ENCODE measurements at regions not wholly inside any gene's neighbourhood (a gene's known extent, or its start where the extent isn't known, plus 50 kb on each side); places are given as distances from the start of the nearest gene placed in this dataset.

GRCh38 chr9:15032860-15033259 lies 122.6 kb upstream of the FREM1 start:
- no peak for TF ChIP-seq CTCF (conservative IDR thresholded peaks at IDR 0.05; ENCODE audit: low read length)
- TF ChIP-seq EZH2phosphoT487 (IDR thresholded peaks at IDR 0.05; ENCODE audit: borderline replicate concordance, low read depth, low read length), result no peak

All from OCI-LY7 (cell line).